ENCODE measurements at regions not wholly inside any gene's neighbourhood (a gene's known extent, or its start where the extent isn't known, plus 50 kb on each side); places are given as distances from the start of the nearest gene placed in this dataset.

GRCh38 chr7:118711688-118712087, 487.2 kb downstream of the ANKRD7 start:
- TF ChIP-seq HNF4A (conservative IDR thresholded peaks at IDR 0.05) (no peak), CTCF (IDR thresholded peaks at IDR 0.05; ENCODE audit: low read depth, low read length, missing input control) (no peak), EGR1 (IDR thresholded peaks at IDR 0.05; ENCODE audit: low read depth in 2 of 2) (no peak)

Data from liver (tissue), 3 donors.